ENCODE measurements at regions not wholly inside any gene's neighbourhood (a gene's known extent, or its start where the extent isn't known, plus 50 kb on each side); places are given as distances from the start of the nearest gene placed in this dataset.

- no peak for TF ChIP-seq CTCF (IDR thresholded peaks at IDR 0.05; ENCODE audit: low read length)
- TF ChIP-seq EZH2 (optimal IDR thresholded peaks at IDR 0.05; ENCODE audit: low read depth, low read length): no peak
- no peak for TF ChIP-seq EZH2phosphoT487 (IDR thresholded peaks at IDR 0.05; ENCODE audit: low read length)
Measured at GRCh38 chr3:156030723-156031122, 89.7 kb upstream of the KCNAB1 start.
